T-helper 2 cell treated with Interferon-gamma antibody and Interleukin-4, amounts not matched to agents 100 ng/mL and 5 ng/mL, for 36 hours (primary cell): ENCODE measurements at regions not wholly inside any gene's neighbourhood (a gene's known extent, or its start where the extent isn't known, plus 50 kb on each side); places are given as distances from the start of the nearest gene placed in this dataset.

ENCODE experiments used
- intact Hi-C: fragments of 100-400 bp; cut with micrococcal nuclease; formaldehyde crosslinking; loops from one replicate; pipeline ENCODE4 v1.15.1; 2023

- intact Hi-C loops: no loop called here
Measured at GRCh38 chr7:19062216-19062615, 55.2 kb downstream of the TWIST1 start.

GRCh38 chr7:19061331-19061730 lies 56.1 kb downstream of the TWIST1 start:
- intact Hi-C loops: no loop called here

GRCh38 chr7:19060761-19061259 lies 56.6 kb downstream of the TWIST1 start:
- intact Hi-C loops: no loop called here

DNA sequence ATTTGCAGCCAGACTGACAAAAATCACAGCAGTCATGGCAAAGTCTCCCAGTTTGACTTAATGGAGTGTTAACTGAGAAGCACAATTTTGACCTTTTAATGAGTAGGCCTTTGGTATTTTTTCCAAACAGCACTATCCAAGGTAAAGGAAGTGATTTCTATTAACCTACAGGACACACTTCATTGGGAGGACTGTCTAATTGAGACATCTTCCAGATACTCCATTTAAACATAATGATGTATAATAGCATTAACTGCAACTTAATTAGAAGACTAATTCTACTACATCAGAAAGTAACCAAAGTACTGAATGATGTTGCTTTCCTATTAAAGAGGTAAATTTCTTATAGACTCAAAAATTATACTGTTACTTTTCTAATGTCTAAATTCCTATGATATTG lies 61.1 kb downstream of the TWIST1 start:
- intact Hi-C loops: loop anchor here (10.0 kb wide), 1 partner anchor 1372 kb away; no protein-coding TSS in a partner anchor
